Body of pancreas (tissue), 4 donors: ENCODE measurements at regions not wholly inside any gene's neighbourhood (a gene's known extent, or its start where the extent isn't known, plus 50 kb on each side); places are given as distances from the start of the nearest gene placed in this dataset.

ENCODE experiments used
- CTCF ChIP-seq, 7 experiments: fragments of 450-650 bp in 4 of 7; fragments of 200-600 bp in 3 of 7; sonication (generic) in 3 of 7; IDR thresholded peaks; one replicate each; pipeline ENCODE4 v1.5.1; 2016 to 2019; ENCODE audit warnings: antibody characterized with exemption in 7 of 7
- POLR2A ChIP-seq, 3 donors: fragments of 450-650 bp; IDR thresholded peaks; one replicate each; pipeline ENCODE4 v1.6.1; 2016; ENCODE audit warnings: antibody characterized with exemption in 3 of 3, mild to moderate bottlenecking in 2 of 3

- TF ChIP-seq CTCF (IDR thresholded peaks at IDR 0.05): no peak
- no peak for TF ChIP-seq POLR2A (IDR thresholded peaks at IDR 0.05)
Measured at GRCh38 chr6:44061375-44062104, 65.7 kb downstream of the MRPL14 start.
